ENCODE measurements at regions not wholly inside any gene's neighbourhood (a gene's known extent, or its start where the extent isn't known, plus 50 kb on each side); places are given as distances from the start of the nearest gene placed in this dataset.

- no peak for TF ChIP-seq POLR2AphosphoS5 (IDR thresholded peaks at IDR 0.05; ENCODE audit: low read depth, low read length)
- no peak for TF ChIP-seq POLR2A (IDR thresholded peaks at IDR 0.05; ENCODE audit: low read depth, low read length)
- no peak for TF ChIP-seq TAF1 (IDR thresholded peaks at IDR 0.05; ENCODE audit: low read depth, low read length)
Observed at GRCh38 chr11:111177037-111177871, 68.3 kb upstream of the POU2AF2 start.

All from GM12891 (cell line).